Uterus (tissue), 3 donors: ENCODE measurements at regions not wholly inside any gene's neighbourhood (a gene's known extent, or its start where the extent isn't known, plus 50 kb on each side); places are given as distances from the start of the nearest gene placed in this dataset.
"Not testable (repeated sequence)": the region's sequence is repeated elsewhere in the genome, so short reads cannot be mapped to it uniquely, and the experiment has no call there.

ENCODE experiments used
- DNase-seq, 2 donors: peaks; one replicate each; pipeline ENCODE4 v3.0.0-alpha.2; 2019 to 2020
- H3K27ac ChIP-seq, 2 donors: fragments of 200-600 bp; sonication (generic); 1 replicate in 1 of 2; 2 replicates in 1 of 2; pipeline ENCODE4 v1.5.1; 2016 to 2018
- H3K27me3 ChIP-seq, 2 donors: fragments of 200-600 bp; sonication (generic); one replicate each; pipeline ENCODE4 v1.5.1; 2018 to 2019; ENCODE audit warnings: control low read depth in 1 of 2
- H3K36me3 ChIP-seq, 2 donors: fragments of 200-600 bp; sonication (generic); one replicate each; pipeline ENCODE4 v1.5.1; 2019; ENCODE audit warnings: control low read depth in 1 of 2
- H3K4me1 ChIP-seq, 2 donors: fragments of 200-600 bp; sonication (generic); one replicate each; pipeline ENCODE4 v1.5.1; 2018 to 2019; ENCODE audit warnings: control low read depth in 1 of 2
- H3K4me3 ChIP-seq, 2 donors: fragments of 200-600 bp; sonication (generic); 1 replicate in 1 of 2; 2 replicates in 1 of 2; pipeline ENCODE4 v1.5.1; 2018 to 2019; ENCODE audit warnings: mild to moderate bottlenecking in 1 of 2
- H3K9me3 ChIP-seq, 2 donors: fragments of 200-600 bp; sonication (generic); one replicate each; pipeline ENCODE4 v1.5.1; 2019; ENCODE audit warnings: control low read depth in 1 of 2
- POLR2A ChIP-seq, 2 donors: fragments of 450-650 bp; IDR thresholded peaks; one replicate each; pipeline ENCODE4 v1.6.1; 2016; ENCODE audit warnings: antibody characterized with exemption in 2 of 2, mild to moderate bottlenecking in 1 of 2, moderate library complexity in 1 of 2
- intact Hi-C: fragments of 100-400 bp; cut with DNase I; formaldehyde crosslinking; loops from one replicate; pipeline ENCODE4 v1.15.1; 2023; ENCODE audit warnings: low total_unique reads
- TF ChIP-seq, protein P1 (sequence below), 4 experiments: fragments of 200-600 bp in 2 of 4; fragments of 450-650 bp in 2 of 4; sonication (generic) in 2 of 4; IDR thresholded peaks; one replicate each; pipeline ENCODE4 v1.5.1; 2016 to 2019; ENCODE audit warnings: antibody characterized with exemption in 4 of 4, mild to moderate bottlenecking in 2 of 4, moderate library complexity in 1 of 4
- donor health status: DM: yes; HTN: yes; CAD: no.

DNA sequence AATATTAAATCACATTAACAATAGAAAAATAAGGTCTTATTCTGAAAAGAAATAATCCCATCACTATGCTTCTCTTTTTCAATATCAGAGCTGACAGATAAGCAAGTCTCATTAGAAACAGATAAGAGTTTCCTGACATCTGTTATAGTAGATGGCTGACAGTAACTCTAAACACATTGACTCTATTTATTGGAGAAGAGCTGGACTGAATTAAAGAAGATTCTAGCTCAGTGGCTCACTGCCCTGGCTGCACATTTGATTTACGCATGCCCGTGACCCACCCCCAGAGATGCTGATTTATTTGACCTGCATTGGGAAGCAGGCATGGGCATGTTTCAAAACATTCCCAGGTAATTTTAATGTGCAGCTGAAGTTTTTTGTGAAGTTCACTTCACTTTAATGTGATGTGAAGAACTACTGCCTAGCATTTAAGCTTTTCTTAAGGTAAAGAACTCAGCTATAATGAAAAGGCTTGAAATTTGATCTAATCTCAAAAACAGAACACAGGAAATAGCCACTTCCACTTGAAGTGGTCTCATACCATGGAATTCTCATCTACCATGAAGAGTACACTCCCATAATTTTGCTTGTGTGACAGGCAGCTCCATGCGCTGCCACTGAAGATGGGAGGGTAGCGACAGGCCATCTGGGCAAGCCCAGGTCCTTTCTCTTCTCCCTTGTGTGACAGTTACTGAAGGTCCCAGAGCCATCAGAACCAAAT is 162.3 kb downstream of the TPBG start:
- TF ChIP-seq POLR2A (IDR thresholded peaks at IDR 0.05) = no peak
- TF ChIP-seq, protein P1, sequence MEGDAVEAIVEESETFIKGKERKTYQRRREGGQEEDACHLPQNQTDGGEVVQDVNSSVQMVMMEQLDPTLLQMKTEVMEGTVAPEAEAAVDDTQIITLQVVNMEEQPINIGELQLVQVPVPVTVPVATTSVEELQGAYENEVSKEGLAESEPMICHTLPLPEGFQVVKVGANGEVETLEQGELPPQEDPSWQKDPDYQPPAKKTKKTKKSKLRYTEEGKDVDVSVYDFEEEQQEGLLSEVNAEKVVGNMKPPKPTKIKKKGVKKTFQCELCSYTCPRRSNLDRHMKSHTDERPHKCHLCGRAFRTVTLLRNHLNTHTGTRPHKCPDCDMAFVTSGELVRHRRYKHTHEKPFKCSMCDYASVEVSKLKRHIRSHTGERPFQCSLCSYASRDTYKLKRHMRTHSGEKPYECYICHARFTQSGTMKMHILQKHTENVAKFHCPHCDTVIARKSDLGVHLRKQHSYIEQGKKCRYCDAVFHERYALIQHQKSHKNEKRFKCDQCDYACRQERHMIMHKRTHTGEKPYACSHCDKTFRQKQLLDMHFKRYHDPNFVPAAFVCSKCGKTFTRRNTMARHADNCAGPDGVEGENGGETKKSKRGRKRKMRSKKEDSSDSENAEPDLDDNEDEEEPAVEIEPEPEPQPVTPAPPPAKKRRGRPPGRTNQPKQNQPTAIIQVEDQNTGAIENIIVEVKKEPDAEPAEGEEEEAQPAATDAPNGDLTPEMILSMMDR (IDR thresholded peaks at IDR 0.05) = no peak
- Histone ChIP-seq H3K27me3 (no peaks in the 10 kb centered on the region), H3K4me3 (no peak overlapping the region), H3K36me3 (no peaks in the 10 kb centered on the region), H3K9me3 (no peaks in the 10 kb centered on the region), H3K27ac (no peak overlapping the region), H3K4me1 (no peaks in the 10 kb centered on the region)
- intact Hi-C loops = no loop called here
- no peak for DNase-seq

DNA sequence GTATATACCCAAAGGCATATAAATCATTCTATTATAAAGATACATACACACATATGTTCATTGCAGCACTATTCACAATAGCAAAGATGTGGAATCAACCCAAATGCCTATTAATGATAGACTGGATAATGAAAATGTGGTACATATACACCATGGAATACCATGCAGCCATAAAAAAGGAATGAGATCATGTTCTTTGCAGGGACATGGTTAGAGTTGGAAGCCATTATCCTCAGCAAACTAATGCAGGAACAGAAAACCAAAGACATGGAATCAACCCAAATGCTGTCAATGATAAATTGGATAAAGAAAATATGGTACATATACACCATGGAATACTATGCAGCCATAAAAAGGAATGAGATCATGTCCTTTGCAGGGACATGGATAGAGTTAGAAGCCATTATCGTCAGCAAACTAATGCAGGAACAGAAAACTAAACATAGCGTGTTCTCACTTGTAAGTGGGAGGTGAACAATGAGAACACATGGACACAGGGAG is 166.4 kb downstream of the TPBG start:
- H3K36me3 ChIP-seq, H3K4me3 ChIP-seq, H3K4me1 ChIP-seq, DNase-seq, intact Hi-C loops, H3K27ac ChIP-seq, H3K9me3 ChIP-seq, H3K27me3 ChIP-seq: not testable (repeated sequence)

DNA sequence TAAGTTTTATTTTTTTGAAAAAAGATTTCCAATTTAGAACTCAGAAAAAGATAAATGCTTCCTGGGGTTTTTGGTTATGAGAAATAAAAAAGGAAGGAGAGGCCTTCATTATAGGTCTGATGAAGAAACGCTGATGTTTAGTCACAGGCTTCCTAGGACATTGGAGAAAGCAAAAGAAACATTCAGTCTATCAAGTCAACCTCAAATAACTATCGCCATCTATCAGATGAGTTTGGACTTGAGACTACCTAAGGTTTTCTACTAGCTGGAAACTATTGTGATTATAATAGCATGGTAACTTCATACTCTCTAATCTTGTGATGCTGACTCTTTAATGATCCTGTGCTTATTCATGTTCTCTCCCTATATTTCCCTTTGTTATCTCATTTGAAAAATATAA is 171.3 kb downstream of the TPBG start:
- DNase-seq = no peak
- Histone ChIP-seq H3K4me3 (no peak overlapping the region), H3K4me1 (no peaks in the 10 kb centered on the region), H3K27me3 (no peaks in the 10 kb centered on the region), H3K36me3 (no peaks in the 10 kb centered on the region), H3K27ac (no peak overlapping the region), H3K9me3 (no peaks in the 10 kb centered on the region)
- TF ChIP-seq POLR2A (IDR thresholded peaks at IDR 0.05) = no peak
- TF ChIP-seq, protein P1 (IDR thresholded peaks at IDR 0.05) = no peak
- intact Hi-C loops = no loop called here

DNA sequence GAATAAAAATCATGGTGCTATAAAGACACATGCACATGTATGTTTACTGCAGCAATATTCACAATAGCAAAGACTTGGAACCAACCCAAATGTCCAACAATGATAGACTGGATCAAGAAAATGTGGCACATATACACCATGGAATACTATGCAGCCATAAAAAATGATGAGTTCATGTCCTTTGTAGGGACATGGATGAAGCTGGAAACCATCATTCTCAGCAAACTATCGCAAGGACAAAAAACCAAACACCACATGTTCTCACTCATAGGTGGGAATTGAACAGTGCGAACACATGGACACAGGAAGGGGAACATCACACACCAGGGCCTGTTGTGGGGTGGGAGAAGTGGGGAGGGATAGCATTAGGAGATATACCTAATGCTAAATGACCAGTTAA is 185.9 kb downstream of the TPBG start:
- H3K9me3 ChIP-seq, intact Hi-C loops, DNase-seq, H3K27me3 ChIP-seq, H3K4me3 ChIP-seq, H3K4me1 ChIP-seq, H3K36me3 ChIP-seq, H3K27ac ChIP-seq: not testable (repeated sequence)

DNA sequence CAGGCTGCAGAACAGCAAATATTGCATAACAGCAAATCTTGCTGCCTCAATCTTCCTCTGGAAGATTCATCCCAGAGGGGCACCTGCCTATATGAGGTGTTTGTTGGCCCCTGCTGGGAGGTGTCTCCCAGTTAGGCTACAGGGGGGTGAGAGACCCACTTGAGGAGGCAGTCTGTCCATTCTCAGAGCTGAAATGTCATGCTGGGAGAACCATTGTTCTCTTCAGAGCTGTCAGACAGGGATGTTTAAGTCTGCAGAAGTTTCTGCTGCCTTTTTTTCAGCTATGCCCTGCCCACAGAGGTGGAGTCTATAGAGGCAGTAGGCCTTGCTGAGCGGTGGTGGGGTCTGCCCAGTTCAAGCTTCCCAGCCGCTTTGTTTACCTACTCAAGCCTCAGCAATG is 187.7 kb downstream of the TPBG start:
- H3K36me3 ChIP-seq, H3K27me3 ChIP-seq, H3K4me3 ChIP-seq, H3K9me3 ChIP-seq, H3K27ac ChIP-seq, intact Hi-C loops, H3K4me1 ChIP-seq, DNase-seq: not testable (repeated sequence)

DNA sequence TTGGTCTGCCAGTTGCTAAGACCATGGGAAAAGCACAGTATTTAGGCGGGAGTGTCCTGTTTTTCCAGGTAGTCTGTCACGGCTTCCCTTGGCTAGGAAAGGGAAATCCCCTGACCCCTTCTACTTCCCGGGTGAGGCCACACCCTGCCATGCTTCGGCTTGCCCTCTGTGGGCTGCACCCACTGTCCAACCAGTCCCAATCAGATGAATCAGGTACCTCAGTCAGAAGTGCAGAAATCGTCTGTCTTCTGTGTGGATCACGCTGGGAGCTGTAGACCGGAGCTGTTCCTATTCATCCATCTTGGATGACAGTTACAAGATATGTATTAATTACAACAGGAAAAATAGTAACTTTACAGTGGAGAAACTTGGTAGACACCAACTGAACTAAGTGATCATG is 188.2 kb downstream of the TPBG start:
- TF ChIP-seq POLR2A (IDR thresholded peaks at IDR 0.05) = no peak
- TF ChIP-seq, protein P1 (IDR thresholded peaks at IDR 0.05) = no peak

More for the DNA sequence above, 188.2 kb downstream of the TPBG start:
- Histone ChIP-seq H3K4me1 (no peaks in the 10 kb centered on the region), H3K27ac (no peak overlapping the region), H3K36me3 (no peaks in the 10 kb centered on the region), H3K27me3 (no peaks in the 10 kb centered on the region), H3K9me3 (no peaks in the 10 kb centered on the region), H3K4me3 (no peak overlapping the region)
- intact Hi-C loops = no loop called here
- DNase-seq = no peak
